H1 (cell line): ENCODE measurements at regions not wholly inside any gene's neighbourhood (a gene's known extent, or its start where the extent isn't known, plus 50 kb on each side); places are given as distances from the start of the nearest gene placed in this dataset.

Source experiments
- CTCF ChIA-PET: fragments of 300-600 bp; sonication (Branson Sonifier 250); formaldehyde crosslinking; loops from one replicate; lab custom pipeline; 2021; ENCODE audit not compliant: partially characterized antibody; lab: Charles Lee
- POLR2A ChIA-PET: fragments of 300-600 bp; sonication (Branson Sonifier 250); formaldehyde crosslinking; loops from one replicate; lab custom pipeline; 2021; ENCODE audit warnings: inconsistent platforms; ENCODE audit not compliant: partially characterized antibody; lab: Charles Lee
- DNase-seq, 2 experiments: peaks; one replicate each; pipeline versions ENCODE4 v3.0.0 to v3.0.0-alpha.2; 2010 to 2022; ENCODE audit warnings: low spot score in 2 of 2, low read depth in 1 of 2, mixed read lengths in 1 of 2
- FAIRE-seq: peaks from 2 replicates; lab custom pipeline; 2011; peaks lifted over from hg19 to GRCh38; lab: Jason Lieb, UNC
- H2AFZ ChIP-seq: 2 replicates; pipeline ENCODE4 v1.8.1; 2012; ENCODE audit warnings: low read length, inconsistent platforms
- H2AK5ac ChIP-seq: 2 replicates; pipeline ENCODE4 v1.6.1; 2013; ENCODE audit warnings: low read depth, low read length
- H2BK120ac ChIP-seq: replicated peaks from 2 replicates; pipeline ENCODE3; 2013; ENCODE audit warnings: low read depth, low read length, inconsistent platforms
- H2BK12ac ChIP-seq: 2 replicates; pipeline ENCODE4 v1.6.1; 2013; ENCODE audit warnings: low read depth, low read length
- H2BK15ac ChIP-seq: 2 replicates; pipeline ENCODE4 v1.6.1; 2013; ENCODE audit warnings: low read length
- H2BK20ac ChIP-seq: 2 replicates; pipeline ENCODE4 v1.6.1; 2013; ENCODE audit warnings: low read length
- H2BK5ac ChIP-seq: 2 replicates; pipeline ENCODE4 v1.6.1; 2013; ENCODE audit warnings: low read depth, low read length
- H3K14ac ChIP-seq: 2 replicates; pipeline ENCODE4 v1.6.1; 2013; ENCODE audit warnings: inconsistent platforms; ENCODE audit not compliant: insufficient read length
- H3K18ac ChIP-seq: 2 replicates; pipeline ENCODE4 v1.6.1; 2013; ENCODE audit warnings: low read length; ENCODE audit errors: extremely low read depth
- H3K23ac ChIP-seq: 2 replicates; pipeline ENCODE4 v1.6.1; 2013; ENCODE audit warnings: inconsistent platforms; ENCODE audit not compliant: insufficient read length
- H3K23me2 ChIP-seq: 2 replicates; pipeline ENCODE4 v1.6.1; 2013; ENCODE audit warnings: low read depth, low read length
- H3K27ac ChIP-seq: 2 replicates; pipeline ENCODE4 v1.6.1; 2011; ENCODE audit warnings: low read depth, low read length, inconsistent platforms
- H3K27me3 ChIP-seq, 4 experiments: replicated peaks in 1 of 4; 1 replicate in 1 of 4; 2 replicates in 3 of 4; pipeline versions ENCODE4 v1.6.1 to v1.8.1; 2011 to 2013; ENCODE audit warnings: low read length in 3 of 4, mild to moderate bottlenecking in 3 of 4, inconsistent platforms in 2 of 4, mixed read lengths in 2 of 4, moderate library complexity in 1 of 4; ENCODE audit not compliant: control insufficient read depth in 3 of 4, insufficient read depth in 3 of 4; ENCODE audit errors: extremely low read depth in 1 of 4
- H3K36me3 ChIP-seq, 4 experiments: 2 replicates each; pipeline versions ENCODE4 v1.6.1 to v1.8.1; 2011 to 2013; ENCODE audit warnings: mild to moderate bottlenecking in 4 of 4, low read length in 3 of 4, moderate library complexity in 2 of 4, control low read depth in 1 of 4, inconsistent platforms in 1 of 4; ENCODE audit not compliant: insufficient read depth in 4 of 4, control insufficient read depth in 2 of 4
- H3K4ac ChIP-seq: replicated peaks from 2 replicates; pipeline ENCODE3; 2013; ENCODE audit warnings: low read length, low read depth, mixed read lengths, inconsistent platforms; ENCODE audit not compliant: insufficient read length
- H3K4me1 ChIP-seq, 4 experiments: replicated peaks in 1 of 4; 1 replicate in 1 of 4; 2 replicates in 3 of 4; pipeline versions ENCODE4 v1.6.1 to v1.8.1; 2011 to 2013; ENCODE audit warnings: low read length in 3 of 4, inconsistent platforms in 2 of 4, mixed read lengths in 1 of 4; ENCODE audit not compliant: insufficient read depth in 4 of 4, control insufficient read depth in 3 of 4
- H3K4me2 ChIP-seq, 2 experiments: 2 replicates each; pipeline versions ENCODE4 v1.6.1 to v1.8.1; 2011 to 2013; ENCODE audit warnings: low read depth in 2 of 2, low read length in 2 of 2, control low read depth in 1 of 2, inconsistent platforms in 1 of 2, mild to moderate bottlenecking in 1 of 2; ENCODE audit not compliant: insufficient read depth in 1 of 2
- H3K4me3 ChIP-seq, 4 experiments: fragments of 200-600, 300-600 bp in 1 of 4; sonication (generic), shearing (Covaris generic), sonication (Bioruptor Twin) in 1 of 4; 2 replicates each; pipeline versions ENCODE4 v1.5.1 to v1.8.1; 2011 to 2016; ENCODE audit warnings: low read length in 4 of 4, low read depth in 3 of 4, control low read depth in 2 of 4, inconsistent platforms in 2 of 4, mild to moderate bottlenecking in 2 of 4, mixed read lengths in 1 of 4, moderate library complexity in 1 of 4; ENCODE audit not compliant: insufficient read depth in 2 of 4; ENCODE audit errors: extremely low read depth in 1 of 4
- H3K56ac ChIP-seq: replicated peaks from 2 replicates; pipeline ENCODE3; 2013; ENCODE audit warnings: low read depth, mild to moderate bottlenecking, mixed read lengths, low read length, inconsistent platforms; ENCODE audit not compliant: insufficient read length
- H3K79me1 ChIP-seq: 2 replicates; pipeline ENCODE4 v1.6.1; 2013; ENCODE audit warnings: low read depth, low read length, control low read depth
- H3K79me2 ChIP-seq, 2 experiments: 2 replicates each; pipeline versions ENCODE4 v1.6.1 to v1.8.1; 2012 to 2013; ENCODE audit warnings: low read length in 2 of 2, mild to moderate bottlenecking in 2 of 2, inconsistent platforms in 1 of 2; ENCODE audit not compliant: insufficient read depth in 2 of 2, control insufficient read depth in 1 of 2
- H3K9ac ChIP-seq, 4 experiments: replicated peaks in 1 of 4; 1 replicate in 1 of 4; 2 replicates in 3 of 4; pipeline versions ENCODE4 v1.6.1 to v1.8.1; 2011 to 2013; ENCODE audit warnings: low read depth in 3 of 4, low read length in 3 of 4, control low read depth in 2 of 4, mild to moderate bottlenecking in 2 of 4, moderate library complexity in 2 of 4, inconsistent platforms in 1 of 4; ENCODE audit errors: extremely low read depth in 1 of 4
- H3K9me3 ChIP-seq, 2 experiments: 2 replicates each; pipeline versions ENCODE4 v1.6.1 to v1.8.1; 2012 to 2013; ENCODE audit warnings: mild to moderate bottlenecking in 2 of 2, moderate library complexity in 2 of 2, control low read depth in 1 of 2, inconsistent platforms in 1 of 2, low read depth in 1 of 2, low read length in 1 of 2, mixed read lengths in 1 of 2; ENCODE audit not compliant: insufficient read depth in 2 of 2
- H4K20me1 ChIP-seq, 2 experiments: replicated peaks in 1 of 2; 2 replicates each; pipeline versions ENCODE3 to v1.8.1; 2011 to 2013; ENCODE audit warnings: inconsistent platforms in 2 of 2, low read length in 2 of 2, mild to moderate bottlenecking in 1 of 2; ENCODE audit not compliant: insufficient read depth in 2 of 2, control insufficient read depth in 1 of 2
- H4K5ac ChIP-seq: 2 replicates; pipeline ENCODE4 v1.6.1; 2013; ENCODE audit warnings: low read length, low read depth, mixed read lengths, inconsistent platforms; ENCODE audit not compliant: insufficient read length
- H4K8ac ChIP-seq: 2 replicates; pipeline ENCODE4 v1.8.0; 2013; ENCODE audit warnings: mild to moderate bottlenecking, moderate library complexity, low read length, inconsistent platforms; ENCODE audit not compliant: insufficient read depth; ENCODE audit errors: extremely low read depth
- H4K91ac ChIP-seq: replicated peaks from 2 replicates; pipeline ENCODE3; 2013; ENCODE audit warnings: low read length, mixed read lengths, inconsistent platforms; ENCODE audit not compliant: insufficient read length
- NANOG ChIP-seq: IDR thresholded peaks from 2 replicates; pipeline ENCODE4 v1.6.1; 2011; ENCODE audit warnings: low read length, low read depth, mild to moderate bottlenecking, inconsistent platforms; ENCODE audit not compliant: insufficient read depth, poor library complexity, severe bottlenecking

GRCh38 chr5:68957591-68957990 is 136.2 kb upstream of the SLC30A5 start:
- Histone ChIP-seq H3K27ac (no peak overlapping the region), H4K8ac (no peak overlapping the region), H3K79me1 (no peaks in the 10 kb centered on the region), H3K56ac (no peak overlapping the region), H3K79me2 (no peaks in the 10 kb centered on the region), H3K4ac (no peak overlapping the region), H3K27me3 (no peaks in the 10 kb centered on the region), H3K23me2 (no peaks in the 10 kb centered on the region), H3K18ac (no peak overlapping the region), H3K23ac (no peak overlapping the region), H2BK5ac (no peak overlapping the region), H2AK5ac (no peak overlapping the region), H4K5ac (no peak overlapping the region), H2BK20ac (no peak overlapping the region), H2BK15ac (no peak overlapping the region), H4K20me1 (no peaks in the 10 kb centered on the region), H4K91ac (no peak overlapping the region), H3K36me3 (no peaks in the 10 kb centered on the region), H3K14ac (no peak overlapping the region), H3K4me2 (no peak overlapping the region), H3K9ac (no peak overlapping the region), H2BK12ac (no peak overlapping the region), H3K4me1 (peaks cover 0 to 3% (median 0%) of the 10 kb centered on the region in 4 experiments; a peak in 1 of 7 replicates), H2AFZ (no peak overlapping the region), H2BK120ac (no peak overlapping the region), H3K4me3 (no peak overlapping the region), H3K9me3 (no peaks in the 10 kb centered on the region)
- TF ChIP-seq NANOG = no peak
- CTCF ChIA-PET = interaction anchor here (0.7 to 1.4 kb wide), 2 partner anchors 9 to 114 kb away, joined by 4 to 5 read pairs; no protein-coding TSS in a partner anchor
- FAIRE-seq (no peak), DNase-seq (no peak)
- POLR2A ChIA-PET = no interaction called here
